Chondrocyte (in vitro differentiated cells): ENCODE measurements at regions not wholly inside any gene's neighbourhood (a gene's known extent, or its start where the extent isn't known, plus 50 kb on each side); places are given as distances from the start of the nearest gene placed in this dataset.
A peak's percentile ranks its signal among the peaks of the same experiment; 100 is the strongest.

Experiments
- DNase-seq: peaks from one replicate; pipeline ENCODE4 v3.0.0; 2021; ENCODE audit warnings: mixed read lengths, low spot score
- H3K27ac Mint-ChIP-seq: one replicate; pipeline ENCODE4 v1.8.0; 2021; ENCODE audit warnings: mild to moderate bottlenecking, moderate library complexity, mixed read lengths; ENCODE audit not compliant: unreplicated experiment
- H3K27me3 Mint-ChIP-seq: 2 replicates; pipeline ENCODE4 v1.8.0; 2021; ENCODE audit warnings: low read depth, mixed read lengths
- H3K36me3 Mint-ChIP-seq: 2 replicates; pipeline ENCODE4 v1.8.0; 2021; ENCODE audit warnings: low read depth, mixed read lengths
- H3K4me1 Mint-ChIP-seq: 2 replicates; pipeline ENCODE4 v1.8.0; 2021; ENCODE audit warnings: low read depth, mild to moderate bottlenecking, mixed read lengths
- H3K4me3 Mint-ChIP-seq: one replicate; pipeline ENCODE4 v1.8.0; 2021; ENCODE audit warnings: mild to moderate bottlenecking, moderate library complexity, mixed read lengths; ENCODE audit not compliant: unreplicated experiment
- H3K9me3 Mint-ChIP-seq: 2 replicates; pipeline ENCODE4 v1.8.0; 2021; ENCODE audit warnings: low read depth, mixed read lengths
- CTCF ChIP-seq: fragments of 200-600 bp; sonication (generic); IDR thresholded peaks from 2 replicates; pipeline ENCODE4 v1.5.0; 2021; ENCODE audit warnings: antibody characterized with exemption, mild to moderate bottlenecking, moderate library complexity

- TF ChIP-seq CTCF = no peak
- peaks cover 6% of the 10 kb centered on the region for H3K36me3 Mint-ChIP-seq
- H3K4me1 Mint-ChIP-seq = peaks cover 11% of the 10 kb centered on the region
- DNase-seq = no peak
- H3K9me3 Mint-ChIP-seq = peaks cover 14% of the 10 kb centered on the region
- H3K27me3 Mint-ChIP-seq = no peaks in the 10 kb centered on the region
- no peak overlapping the region for H3K4me3 Mint-ChIP-seq
- no peak overlapping the region for H3K27ac Mint-ChIP-seq
Observed at GRCh38 chr4:217891-218290, 87.4 kb downstream of the ZNF732 start.

- Mint-ChIP-seq H3K36me3 (peaks cover 5% of the 10 kb centered on the region), H3K27ac (no peak overlapping the region), H3K4me1 (peaks cover 11% of the 10 kb centered on the region), H3K27me3 (no peaks in the 10 kb centered on the region), H3K4me3 (peak overlapping the region; percentile 76), H3K9me3 (peaks cover 13% of the 10 kb centered on the region)
- TF ChIP-seq CTCF = no peak
- no peak for DNase-seq
Observed at GRCh38 chr4:213971-214370, 89.7 kb downstream of the ZNF718 start.
